ENCODE measurements at regions not wholly inside any gene's neighbourhood (a gene's known extent, or its start where the extent isn't known, plus 50 kb on each side); places are given as distances from the start of the nearest gene placed in this dataset.
"Not testable (repeated sequence)": the region's sequence is repeated elsewhere in the genome, so short reads cannot be mapped to it uniquely, and the experiment has no call there.

DNA sequence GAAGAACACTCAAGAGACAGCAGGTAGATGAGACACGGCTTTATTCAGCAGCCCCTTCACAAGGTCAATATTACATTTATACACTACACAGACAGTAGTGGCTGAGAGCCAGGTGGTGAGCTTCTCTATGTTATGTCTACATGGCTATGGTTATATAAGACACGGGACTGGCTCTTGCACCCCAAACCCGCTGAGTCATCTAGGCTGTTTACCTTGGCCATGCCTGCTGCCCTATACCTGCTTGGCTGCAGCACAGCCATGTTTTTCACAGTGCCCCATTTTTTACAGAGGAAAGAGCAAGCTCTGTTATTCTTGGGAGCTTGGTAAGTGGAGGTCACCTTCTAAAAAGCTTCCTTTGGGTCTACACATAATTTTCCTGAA is 231.6 kb downstream of the IGSF11 start:
- no peak for DNase-seq
- no peaks in the 10 kb centered on the region for H3K4me1 ChIP-seq
- H3K4me3 ChIP-seq = no peak overlapping the region
- H3K27me3 ChIP-seq = no peaks in the 10 kb centered on the region
- H3K27ac ChIP-seq = no peak overlapping the region
- H3K9me3 ChIP-seq = no peaks in the 10 kb centered on the region
- no peaks in the 10 kb centered on the region for H3K36me3 ChIP-seq
- TF ChIP-seq POLR2A (IDR thresholded peaks at IDR 0.05) = no peak
- TF ChIP-seq, protein P1, sequence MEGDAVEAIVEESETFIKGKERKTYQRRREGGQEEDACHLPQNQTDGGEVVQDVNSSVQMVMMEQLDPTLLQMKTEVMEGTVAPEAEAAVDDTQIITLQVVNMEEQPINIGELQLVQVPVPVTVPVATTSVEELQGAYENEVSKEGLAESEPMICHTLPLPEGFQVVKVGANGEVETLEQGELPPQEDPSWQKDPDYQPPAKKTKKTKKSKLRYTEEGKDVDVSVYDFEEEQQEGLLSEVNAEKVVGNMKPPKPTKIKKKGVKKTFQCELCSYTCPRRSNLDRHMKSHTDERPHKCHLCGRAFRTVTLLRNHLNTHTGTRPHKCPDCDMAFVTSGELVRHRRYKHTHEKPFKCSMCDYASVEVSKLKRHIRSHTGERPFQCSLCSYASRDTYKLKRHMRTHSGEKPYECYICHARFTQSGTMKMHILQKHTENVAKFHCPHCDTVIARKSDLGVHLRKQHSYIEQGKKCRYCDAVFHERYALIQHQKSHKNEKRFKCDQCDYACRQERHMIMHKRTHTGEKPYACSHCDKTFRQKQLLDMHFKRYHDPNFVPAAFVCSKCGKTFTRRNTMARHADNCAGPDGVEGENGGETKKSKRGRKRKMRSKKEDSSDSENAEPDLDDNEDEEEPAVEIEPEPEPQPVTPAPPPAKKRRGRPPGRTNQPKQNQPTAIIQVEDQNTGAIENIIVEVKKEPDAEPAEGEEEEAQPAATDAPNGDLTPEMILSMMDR (IDR thresholded peaks at IDR 0.05) = no peak

DNA sequence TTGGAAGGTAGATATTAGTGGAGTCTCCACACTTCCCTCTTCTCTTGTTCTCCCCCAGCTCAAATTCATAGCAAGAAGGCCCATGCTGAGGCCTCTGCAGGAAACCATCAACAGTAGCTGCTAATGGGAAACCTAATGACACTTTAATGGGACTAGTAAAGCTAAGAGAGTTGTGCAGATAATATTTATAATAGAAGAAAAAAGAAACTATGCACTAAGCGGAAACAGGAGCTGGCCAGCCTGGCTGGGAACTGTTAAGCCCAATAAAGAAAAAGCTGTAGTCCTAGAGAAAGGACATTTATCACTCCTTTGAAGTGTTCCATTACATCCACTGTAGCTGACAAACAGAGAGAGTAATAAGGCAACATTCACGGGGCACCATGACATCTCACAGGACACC is 229.6 kb downstream of the IGSF11 start:
- Histone ChIP-seq H3K36me3 (no peaks in the 10 kb centered on the region), H3K27ac (no peak overlapping the region), H3K27me3 (no peaks in the 10 kb centered on the region), H3K9me3 (no peaks in the 10 kb centered on the region), H3K4me1 (no peaks in the 10 kb centered on the region), H3K4me3 (no peak overlapping the region)
- DNase-seq = no peak
- no peak for TF ChIP-seq POLR2A (IDR thresholded peaks at IDR 0.05)
- TF ChIP-seq, protein P1 (IDR thresholded peaks at IDR 0.05) = no peak

- Histone ChIP-seq H3K9me3 (no peaks in the 10 kb centered on the region), H3K4me1 (no peaks in the 10 kb centered on the region), H3K27me3 (no peaks in the 10 kb centered on the region), H3K4me3 (no peak overlapping the region), H3K36me3 (no peaks in the 10 kb centered on the region), H3K27ac (no peak overlapping the region)
- DNase-seq = no peak
- TF ChIP-seq POLR2A (IDR thresholded peaks at IDR 0.05) = no peak
- TF ChIP-seq, protein P1 (IDR thresholded peaks at IDR 0.05) = no peak
Observed at GRCh38 chr3:118806423-118806822, 228.2 kb downstream of the IGSF11 start.

GRCh38 chr3:118807349-118807748 is 227.3 kb downstream of the IGSF11 start:
- H3K36me3 ChIP-seq, H3K27ac ChIP-seq, H3K4me3 ChIP-seq, H3K9me3 ChIP-seq, DNase-seq, H3K27me3 ChIP-seq, H3K4me1 ChIP-seq: not testable (repeated sequence)

DNA sequence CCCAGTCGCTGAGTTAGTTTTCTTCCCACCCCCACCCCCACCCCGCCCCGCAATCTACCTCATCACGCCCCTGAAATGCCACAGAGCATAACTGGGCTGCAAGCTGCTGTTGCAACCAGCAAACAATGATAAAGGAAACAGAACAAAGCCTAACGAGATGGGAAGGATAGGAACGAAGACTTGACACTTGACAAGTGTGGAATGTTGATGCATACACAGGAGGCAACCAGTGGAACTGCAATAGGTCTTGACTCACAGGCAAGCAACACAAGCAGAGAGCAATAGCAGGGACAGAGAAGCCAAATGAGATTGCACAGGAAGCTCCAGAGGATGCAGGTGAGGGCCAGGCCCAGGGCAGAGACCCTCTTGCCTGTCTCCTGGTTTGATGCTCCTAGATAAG is 225.9 kb downstream of the IGSF11 start:
- Histone ChIP-seq H3K36me3 (no peaks in the 10 kb centered on the region), H3K4me3 (no peak overlapping the region), H3K27ac (no peak overlapping the region), H3K27me3 (no peaks in the 10 kb centered on the region), H3K9me3 (no peaks in the 10 kb centered on the region), H3K4me1 (no peaks in the 10 kb centered on the region)
- no peak for DNase-seq
- TF ChIP-seq, protein P1 (IDR thresholded peaks at IDR 0.05) = no peak
- TF ChIP-seq POLR2A (IDR thresholded peaks at IDR 0.05) = no peak

DNA sequence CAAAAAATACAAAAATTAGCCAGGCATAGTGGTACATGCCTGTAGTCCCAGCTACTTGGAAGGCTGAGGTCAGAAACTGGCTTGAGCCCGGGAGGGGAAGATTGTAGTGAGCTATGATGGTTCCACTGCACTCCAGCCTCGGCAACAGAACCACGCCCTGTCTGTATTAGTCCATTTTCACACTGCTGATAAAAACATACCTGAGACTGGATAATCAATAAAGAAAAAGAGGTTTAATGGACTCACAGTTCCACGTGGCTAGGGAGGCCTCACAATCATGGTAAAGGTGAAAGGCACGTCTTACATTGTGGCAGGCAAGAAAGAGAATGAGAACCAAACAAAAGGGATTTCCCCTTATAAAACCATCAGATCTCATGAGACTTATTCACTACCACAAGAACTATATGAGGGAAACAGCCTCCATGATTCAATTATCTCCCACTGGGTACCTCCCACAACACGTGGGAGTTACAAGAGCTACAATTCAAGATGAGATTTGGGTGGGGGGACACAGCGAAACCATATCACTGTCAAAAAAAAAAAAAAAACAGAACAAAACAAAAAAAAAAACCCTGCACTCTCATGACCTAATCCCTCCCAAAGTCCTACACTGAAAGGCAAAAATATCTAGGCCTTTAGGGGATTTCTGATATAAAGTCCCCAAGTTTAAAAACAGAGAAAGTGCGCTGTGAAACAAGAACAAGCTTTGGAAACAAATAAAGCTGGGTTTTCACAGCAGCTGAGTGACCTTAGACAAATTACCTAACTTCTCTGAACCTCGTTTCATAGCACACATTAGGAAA is 224.7 kb downstream of the IGSF11 start:
- no peaks in the 10 kb centered on the region for H3K4me1 ChIP-seq
- no peaks in the 10 kb centered on the region for H3K27me3 ChIP-seq
- no peak for TF ChIP-seq POLR2A (IDR thresholded peaks at IDR 0.05)
- TF ChIP-seq, protein P1 (IDR thresholded peaks at IDR 0.05) = no peak
- H3K4me3 ChIP-seq = no peak overlapping the region
- no peaks in the 10 kb centered on the region for H3K36me3 ChIP-seq
- DNase-seq = no peak
- no peaks in the 10 kb centered on the region for H3K9me3 ChIP-seq
- H3K27ac ChIP-seq = no peak overlapping the region

Data from Peyer's patch (tissue), 4 donors.